Psoas muscle (tissue), 7 donors: ENCODE measurements at regions not wholly inside any gene's neighbourhood (a gene's known extent, or its start where the extent isn't known, plus 50 kb on each side); places are given as distances from the start of the nearest gene placed in this dataset.
"Not testable (repeated sequence)": the region's sequence is repeated elsewhere in the genome, so short reads cannot be mapped to it uniquely, and the experiment has no call there.

Source experiments
- ATAC-seq, 4 donors: fragments of 200-7000 bp; cut with Tn5 transposase; one replicate each; pipeline ENCODE4 v1.9.1; 2020; ENCODE audit warnings: moderate library complexity in 3 of 4, mild to moderate bottlenecking in 2 of 4
- DNase-seq, 2 donors: peaks; one replicate each; pipeline ENCODE4 v3.0.0-alpha.2; 2020
- H3K27ac ChIP-seq: fragments of 200-600 bp; one replicate; pipeline ENCODE4 v1.8.0; 2022
- H3K27me3 ChIP-seq, 3 donors: fragments of 200-600 bp in 1 of 3; one replicate each; pipeline versions ENCODE4 v1.6.1 to v1.8.0; 2013 to 2022; ENCODE audit warnings: low read length in 2 of 3, mild to moderate bottlenecking in 2 of 3, moderate library complexity in 1 of 3; ENCODE audit not compliant: insufficient read depth in 3 of 3
- H3K36me3 ChIP-seq, 2 donors: fragments of 200-600 bp in 1 of 2; one replicate each; pipeline versions ENCODE4 v1.6.1 to v1.8.0; 2013 to 2022; ENCODE audit warnings: low read depth in 1 of 2, mild to moderate bottlenecking in 1 of 2, moderate library complexity in 1 of 2; ENCODE audit not compliant: insufficient read depth in 1 of 2
- H3K4me1 ChIP-seq: fragments of 200-600 bp; one replicate; pipeline ENCODE4 v1.8.0; 2022
- H3K4me3 ChIP-seq: fragments of 200-600 bp; one replicate; pipeline ENCODE4 v1.8.0; 2022; ENCODE audit warnings: mild to moderate bottlenecking
- H3K9me3 ChIP-seq: fragments of 200-600 bp; one replicate; pipeline ENCODE4 v1.8.0; 2022
- WGBS, 3 donors: extraction: QIAGEN DNeasy Blood & Tissue Kit; methylation state at CpG; one replicate each; pipeline versions ENCODE4 v1.1.6 to v1.1.7; 2013; 5-methylcytosine and 5-hydroxymethylcytosine counted together
- intact Hi-C, 2 donors: fragments of 100-400 bp; cut with DNase I; formaldehyde crosslinking; loops; one replicate each; pipeline versions ENCODE4 v1.11.0 to v1.14.2; 2022
- TF ChIP-seq, protein P1 (sequence below): fragments of 200-600 bp; IDR thresholded peaks from one replicate; pipeline ENCODE4 v1.8.0; 2022; ENCODE audit warnings: antibody characterized with exemption
- donor health status: healthy with polysubstance abuse.
- donor health status: DM: no; HTN: no; CAD: no; lungs with moderate emphysema.
- donor health status: Bipolar disorder and iron deficiency.
- donor health status: healthy.
- donor health status: DM: yes; HTN: yes; CAD: no.
- donor health status: DM: no; HTN: no; CAD: no.
- donor health status: DM: yes; HTN: yes; CAD: no.

- TF ChIP-seq, protein P1, sequence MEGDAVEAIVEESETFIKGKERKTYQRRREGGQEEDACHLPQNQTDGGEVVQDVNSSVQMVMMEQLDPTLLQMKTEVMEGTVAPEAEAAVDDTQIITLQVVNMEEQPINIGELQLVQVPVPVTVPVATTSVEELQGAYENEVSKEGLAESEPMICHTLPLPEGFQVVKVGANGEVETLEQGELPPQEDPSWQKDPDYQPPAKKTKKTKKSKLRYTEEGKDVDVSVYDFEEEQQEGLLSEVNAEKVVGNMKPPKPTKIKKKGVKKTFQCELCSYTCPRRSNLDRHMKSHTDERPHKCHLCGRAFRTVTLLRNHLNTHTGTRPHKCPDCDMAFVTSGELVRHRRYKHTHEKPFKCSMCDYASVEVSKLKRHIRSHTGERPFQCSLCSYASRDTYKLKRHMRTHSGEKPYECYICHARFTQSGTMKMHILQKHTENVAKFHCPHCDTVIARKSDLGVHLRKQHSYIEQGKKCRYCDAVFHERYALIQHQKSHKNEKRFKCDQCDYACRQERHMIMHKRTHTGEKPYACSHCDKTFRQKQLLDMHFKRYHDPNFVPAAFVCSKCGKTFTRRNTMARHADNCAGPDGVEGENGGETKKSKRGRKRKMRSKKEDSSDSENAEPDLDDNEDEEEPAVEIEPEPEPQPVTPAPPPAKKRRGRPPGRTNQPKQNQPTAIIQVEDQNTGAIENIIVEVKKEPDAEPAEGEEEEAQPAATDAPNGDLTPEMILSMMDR, result no peak
- intact Hi-C loops, result no loop called here
- Histone ChIP-seq H3K27me3 (no peaks in the 10 kb centered on the region), H3K9me3 (no peaks in the 10 kb centered on the region), H3K4me3 (no peak overlapping the region), H3K36me3 (no peaks in the 10 kb centered on the region), H3K4me1 (no peaks in the 10 kb centered on the region), H3K27ac (no peak overlapping the region)
- DNase-seq (no peak), ATAC-seq (no peak)
- 77 to 82% (median 81%) methylated on average over 2 of the region's 2 CpGs for WGBS, 3 donors
These were observed 1348.2 kb upstream of the GJE1 start for GRCh38 chr6:140784573-140784972.

- H3K4me1 ChIP-seq, intact Hi-C loops, H3K27ac ChIP-seq, ATAC-seq, H3K4me3 ChIP-seq, H3K9me3 ChIP-seq, DNase-seq, H3K27me3 ChIP-seq, H3K36me3 ChIP-seq: not testable (repeated sequence)
- 90 to 96% (median 92%) methylated on average over 2 of the region's 2 CpGs for WGBS, 3 donors
These were observed 1349.2 kb upstream of the GJE1 start for GRCh38 chr6:140783504-140783903.

DNA sequence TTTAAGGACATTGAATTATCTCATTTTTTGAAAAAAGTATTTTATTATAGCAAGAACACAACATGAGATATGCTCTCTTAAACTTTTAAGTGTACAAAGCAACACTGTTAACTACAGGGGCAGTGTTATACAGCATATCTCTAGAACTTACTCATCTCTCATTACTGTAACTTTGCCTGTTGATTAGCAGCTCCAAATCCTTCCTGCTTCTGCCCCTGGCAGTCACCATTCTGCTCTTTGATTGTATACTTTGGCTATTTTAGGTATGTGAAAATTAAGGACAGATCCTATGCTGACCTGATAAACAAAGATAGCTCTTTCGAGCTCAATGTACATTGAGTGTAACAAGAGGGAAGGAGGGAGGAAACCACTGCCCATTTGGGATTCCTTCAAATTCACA lies 1349.8 kb upstream of the GJE1 start:
- intact Hi-C loops, result no loop called here
- 86 to 89% (median 88%) methylated on average over 1 of the region's 1 CpG for WGBS, 3 donors

GRCh38 chr6:140779991-140780596 lies 1352.6 kb upstream of the GJE1 start:
- TF ChIP-seq, protein P1, result no peak
- H3K9me3 ChIP-seq, result no peaks in the 10 kb centered on the region
- WGBS, 3 donors, result 74 to 88% (median 86%) methylated on average over 5 of the region's 5 CpGs
- no peaks in the 10 kb centered on the region for H3K36me3 ChIP-seq
- no peak overlapping the region for H3K27ac ChIP-seq
- DNase-seq, result peak in 1 of 2 donors; percentile 32
- no peak for ATAC-seq
- H3K4me3 ChIP-seq, result no peak overlapping the region
- intact Hi-C loops, result no loop called here
- H3K27me3 ChIP-seq, result no peaks in the 10 kb centered on the region
- no peaks in the 10 kb centered on the region for H3K4me1 ChIP-seq

More for the DNA sequence above, 1349.8 kb upstream of the GJE1 start:
- no peaks in the 10 kb centered on the region for H3K27me3 ChIP-seq
- H3K27ac ChIP-seq, result no peak overlapping the region
- H3K4me1 ChIP-seq, result no peaks in the 10 kb centered on the region
- no peaks in the 10 kb centered on the region for H3K36me3 ChIP-seq
- ATAC-seq (no peak), DNase-seq (no peak)
- H3K9me3 ChIP-seq, result no peaks in the 10 kb centered on the region
- TF ChIP-seq, protein P1, result no peak
- no peak overlapping the region for H3K4me3 ChIP-seq

DNA sequence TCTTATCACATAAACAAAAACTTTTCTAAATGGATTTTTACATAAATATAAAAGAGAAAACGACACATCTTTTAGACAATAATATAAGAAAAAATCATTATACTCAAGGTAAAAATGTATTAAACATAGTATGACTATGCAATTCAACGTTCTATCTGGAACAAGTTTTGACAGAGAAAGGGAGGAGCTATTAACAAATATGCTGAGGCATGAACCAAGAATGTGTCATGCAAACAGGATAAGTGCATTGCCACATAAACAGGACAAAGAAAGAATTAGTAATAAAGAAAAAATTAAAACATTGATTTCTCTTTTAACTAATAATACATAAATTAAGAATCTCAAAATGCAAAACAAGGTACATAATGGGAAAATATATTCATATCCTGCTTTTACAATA lies 1353.4 kb upstream of the GJE1 start:
- ATAC-seq, result no peak
- no peaks in the 10 kb centered on the region for H3K27me3 ChIP-seq
- intact Hi-C loops, result no loop called here
- WGBS, 3 donors, result 76 to 83% (median 82%) methylated on average over 2 of the region's 2 CpGs
- H3K9me3 ChIP-seq, result no peaks in the 10 kb centered on the region
- DNase-seq, result no peak
- no peak overlapping the region for H3K27ac ChIP-seq
- no peaks in the 10 kb centered on the region for H3K36me3 ChIP-seq
- H3K4me1 ChIP-seq, result peaks cover 3% of the 10 kb centered on the region
- H3K4me3 ChIP-seq, result no peak overlapping the region
- TF ChIP-seq, protein P1, result no peak
